ENCODE measurements at regions not wholly inside any gene's neighbourhood (a gene's known extent, or its start where the extent isn't known, plus 50 kb on each side); places are given as distances from the start of the nearest gene placed in this dataset.

- no peak for TF ChIP-seq YY1 (IDR thresholded peaks at IDR 0.05; ENCODE audit: insufficient read depth, insufficient read length)
- TF ChIP-seq ZNF274 (IDR thresholded peaks at IDR 0.05; ENCODE audit: low read depth, low read length) = no peak
- no peak for TF ChIP-seq SUZ12 (IDR thresholded peaks at IDR 0.05; ENCODE audit: extremely low read depth, insufficient read depth, insufficient read length)
- Histone ChIP-seq H3K9me3 (ENCODE audit: insufficient read depth, low read length) (no peaks in the 10 kb centered on the region), H3K27me3 (ENCODE audit: insufficient read depth, insufficient read length) (no peaks in the 10 kb centered on the region), H3K9ac (ENCODE audit: insufficient read length, low read depth) (no peak overlapping the region), H3K4me3 (ENCODE audit: insufficient read length, low read depth) (no peak overlapping the region), H3K4me1 (ENCODE audit: insufficient read depth, insufficient read length) (no peaks in the 10 kb centered on the region), H3K36me3 (ENCODE audit: insufficient read depth, insufficient read length, low read length) (no peaks in the 10 kb centered on the region)
- DNase-seq (ENCODE audit: low read depth, low spot score) = no peak
These were observed 238.5 kb upstream of the STARD13 start for GRCh38 chr13:33524086-33524485.

- H3K9ac ChIP-seq (ENCODE audit: insufficient read length, low read depth) = no peak overlapping the region
- DNase-seq (ENCODE audit: low read depth, low spot score) = no peak
- TF ChIP-seq SUZ12 (IDR thresholded peaks at IDR 0.05; ENCODE audit: extremely low read depth, insufficient read depth, insufficient read length) (no peak), ZNF274 (IDR thresholded peaks at IDR 0.05; ENCODE audit: low read depth, low read length) (no peak), YY1 (IDR thresholded peaks at IDR 0.05; ENCODE audit: insufficient read depth, insufficient read length) (no peak)
- H3K4me1 ChIP-seq (ENCODE audit: insufficient read depth, insufficient read length) = no peaks in the 10 kb centered on the region
- H3K27me3 ChIP-seq (ENCODE audit: insufficient read depth, insufficient read length) = no peaks in the 10 kb centered on the region
- no peak overlapping the region for H3K4me3 ChIP-seq (ENCODE audit: insufficient read length, low read depth)
- H3K36me3 ChIP-seq (ENCODE audit: insufficient read depth, insufficient read length, low read length) = no peaks in the 10 kb centered on the region
- no peaks in the 10 kb centered on the region for H3K9me3 ChIP-seq (ENCODE audit: insufficient read depth, low read length)
These were observed 240.2 kb upstream of the STARD13 start for GRCh38 chr13:33525763-33526162.

GRCh38 chr13:33526718-33527117 lies 241.2 kb upstream of the STARD13 start:
- Histone ChIP-seq H3K4me3 (ENCODE audit: insufficient read length, low read depth) (no peak overlapping the region), H3K9me3 (ENCODE audit: insufficient read depth, low read length) (no peaks in the 10 kb centered on the region), H3K9ac (ENCODE audit: insufficient read length, low read depth) (no peak overlapping the region), H3K36me3 (ENCODE audit: insufficient read depth, insufficient read length, low read length) (no peaks in the 10 kb centered on the region), H3K4me1 (ENCODE audit: insufficient read depth, insufficient read length) (no peaks in the 10 kb centered on the region), H3K27me3 (ENCODE audit: insufficient read depth, insufficient read length) (no peaks in the 10 kb centered on the region)
- TF ChIP-seq YY1 (IDR thresholded peaks at IDR 0.05; ENCODE audit: insufficient read depth, insufficient read length) = no peak
- no peak for TF ChIP-seq SUZ12 (IDR thresholded peaks at IDR 0.05; ENCODE audit: extremely low read depth, insufficient read depth, insufficient read length)
- TF ChIP-seq ZNF274 (IDR thresholded peaks at IDR 0.05; ENCODE audit: low read depth, low read length) = no peak
- DNase-seq (ENCODE audit: low read depth, low spot score) = no peak

- Histone ChIP-seq H3K9me3 (ENCODE audit: insufficient read depth, low read length) (no peaks in the 10 kb centered on the region), H3K4me3 (ENCODE audit: insufficient read length, low read depth) (no peak overlapping the region), H3K9ac (ENCODE audit: insufficient read length, low read depth) (no peak overlapping the region), H3K27me3 (ENCODE audit: insufficient read depth, insufficient read length) (no peaks in the 10 kb centered on the region), H3K4me1 (ENCODE audit: insufficient read depth, insufficient read length) (no peaks in the 10 kb centered on the region), H3K36me3 (ENCODE audit: insufficient read depth, insufficient read length, low read length) (no peaks in the 10 kb centered on the region)
- DNase-seq (ENCODE audit: low read depth, low spot score) = no peak
- no peak for TF ChIP-seq YY1 (IDR thresholded peaks at IDR 0.05; ENCODE audit: insufficient read depth, insufficient read length)
- TF ChIP-seq ZNF274 (IDR thresholded peaks at IDR 0.05; ENCODE audit: low read depth, low read length) = no peak
- TF ChIP-seq SUZ12 (IDR thresholded peaks at IDR 0.05; ENCODE audit: extremely low read depth, insufficient read depth, insufficient read length) = no peak
These were observed 243.3 kb upstream of the STARD13 start for GRCh38 chr13:33528896-33529295.

DNA sequence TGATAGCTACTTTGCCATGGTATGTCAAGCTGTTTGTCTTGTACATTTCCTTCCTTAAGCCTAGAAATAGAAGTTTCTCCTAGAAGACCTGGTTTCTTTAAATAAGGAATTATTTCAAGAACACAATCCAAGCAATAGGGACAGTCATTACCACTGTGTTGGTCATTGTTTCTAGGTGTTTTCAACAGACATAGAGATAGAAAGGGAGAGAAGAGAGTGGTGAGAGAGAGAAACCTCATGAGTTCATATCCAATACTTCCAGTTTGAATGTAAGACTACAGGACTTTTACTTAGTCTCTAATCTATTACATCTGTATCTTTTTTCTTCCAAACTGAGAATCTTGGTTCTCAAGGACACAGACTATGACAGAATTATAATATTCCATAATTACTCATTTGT lies 245.9 kb upstream of the STARD13 start:
- H3K27me3 ChIP-seq (ENCODE audit: insufficient read depth, insufficient read length) = no peaks in the 10 kb centered on the region
- H3K4me3 ChIP-seq (ENCODE audit: insufficient read length, low read depth) = no peak overlapping the region
- H3K9me3 ChIP-seq (ENCODE audit: insufficient read depth, low read length) = no peaks in the 10 kb centered on the region
- H3K4me1 ChIP-seq (ENCODE audit: insufficient read depth, insufficient read length) = no peaks in the 10 kb centered on the region
- TF ChIP-seq YY1 (IDR thresholded peaks at IDR 0.05; ENCODE audit: insufficient read depth, insufficient read length) = no peak
- no peak for TF ChIP-seq SUZ12 (IDR thresholded peaks at IDR 0.05; ENCODE audit: extremely low read depth, insufficient read depth, insufficient read length)
- TF ChIP-seq ZNF274 (IDR thresholded peaks at IDR 0.05; ENCODE audit: low read depth, low read length) = no peak
- no peak overlapping the region for H3K9ac ChIP-seq (ENCODE audit: insufficient read length, low read depth)
- no peak for DNase-seq (ENCODE audit: low read depth, low spot score)
- H3K36me3 ChIP-seq (ENCODE audit: insufficient read depth, insufficient read length, low read length) = no peaks in the 10 kb centered on the region

- Histone ChIP-seq H3K9ac (ENCODE audit: insufficient read length, low read depth) (no peak overlapping the region), H3K4me3 (ENCODE audit: insufficient read length, low read depth) (no peak overlapping the region), H3K9me3 (ENCODE audit: insufficient read depth, low read length) (no peaks in the 10 kb centered on the region), H3K27me3 (ENCODE audit: insufficient read depth, insufficient read length) (no peaks in the 10 kb centered on the region), H3K4me1 (ENCODE audit: insufficient read depth, insufficient read length) (no peaks in the 10 kb centered on the region), H3K36me3 (ENCODE audit: insufficient read depth, insufficient read length, low read length) (no peaks in the 10 kb centered on the region)
- DNase-seq (ENCODE audit: low read depth, low spot score) = no peak
- TF ChIP-seq ZNF274 (IDR thresholded peaks at IDR 0.05; ENCODE audit: low read depth, low read length) = no peak
These were observed 249.5 kb upstream of the STARD13 start for GRCh38 chr13:33535061-33535460.

- DNase-seq (ENCODE audit: low read depth, low spot score) = no peak
- TF ChIP-seq YY1 (IDR thresholded peaks at IDR 0.05; ENCODE audit: insufficient read depth, insufficient read length) = no peak
- no peaks in the 10 kb centered on the region for H3K4me1 ChIP-seq (ENCODE audit: insufficient read depth, insufficient read length)
- no peaks in the 10 kb centered on the region for H3K36me3 ChIP-seq (ENCODE audit: insufficient read depth, insufficient read length, low read length)
- H3K9me3 ChIP-seq (ENCODE audit: insufficient read depth, low read length) = no peaks in the 10 kb centered on the region
- no peak overlapping the region for H3K4me3 ChIP-seq (ENCODE audit: insufficient read length, low read depth)
- H3K27me3 ChIP-seq (ENCODE audit: insufficient read depth, insufficient read length) = no peaks in the 10 kb centered on the region
- H3K9ac ChIP-seq (ENCODE audit: insufficient read length, low read depth) = no peak overlapping the region
These were observed 251.0 kb upstream of the STARD13 start for GRCh38 chr13:33536601-33537000.

GRCh38 chr13:33537026-33537425 lies 251.5 kb upstream of the STARD13 start:
- Histone ChIP-seq H3K9me3 (ENCODE audit: insufficient read depth, low read length) (no peaks in the 10 kb centered on the region), H3K4me3 (ENCODE audit: insufficient read length, low read depth) (no peak overlapping the region), H3K4me1 (ENCODE audit: insufficient read depth, insufficient read length) (no peaks in the 10 kb centered on the region), H3K27me3 (ENCODE audit: insufficient read depth, insufficient read length) (no peaks in the 10 kb centered on the region), H3K36me3 (ENCODE audit: insufficient read depth, insufficient read length, low read length) (no peaks in the 10 kb centered on the region), H3K9ac (ENCODE audit: insufficient read length, low read depth) (no peak overlapping the region)
- no peak for TF ChIP-seq SUZ12 (IDR thresholded peaks at IDR 0.05; ENCODE audit: extremely low read depth, insufficient read depth, insufficient read length)
- no peak for TF ChIP-seq ZNF274 (IDR thresholded peaks at IDR 0.05; ENCODE audit: low read depth, low read length)
- TF ChIP-seq YY1 (IDR thresholded peaks at IDR 0.05; ENCODE audit: insufficient read depth, insufficient read length) = no peak
- no peak for DNase-seq (ENCODE audit: low read depth, low spot score)

Data from NT2/D1 (cell line).